ENCODE measurements at regions not wholly inside any gene's neighbourhood (a gene's known extent, or its start where the extent isn't known, plus 50 kb on each side); places are given as distances from the start of the nearest gene placed in this dataset.

- no peak for TF ChIP-seq CTCF (IDR thresholded peaks at IDR 0.05)
- Mint-ChIP-seq H3K27ac (no peak overlapping the region), H3K27me3 (ENCODE audit: low read depth, poor library complexity) (no peaks in the 10 kb centered on the region), H3K4me1 (no peaks in the 10 kb centered on the region), H3K9me3 (no peaks in the 10 kb centered on the region), H3K4me3 (no peak overlapping the region), H3K36me3 (ENCODE audit: low read depth) (no peaks in the 10 kb centered on the region)
- no peak for DNase-seq
These were observed 1410.1 kb upstream of the ATXN8OS start for GRCh38 chr13:68697551-68697950.

- no peaks in the 10 kb centered on the region for H3K4me1 Mint-ChIP-seq
- H3K9me3 Mint-ChIP-seq, result no peaks in the 10 kb centered on the region
- no peak overlapping the region for H3K4me3 Mint-ChIP-seq
- TF ChIP-seq CTCF (IDR thresholded peaks at IDR 0.05), result no peak
- DNase-seq, result no peak
- H3K36me3 Mint-ChIP-seq (ENCODE audit: low read depth), result no peaks in the 10 kb centered on the region
- H3K27me3 Mint-ChIP-seq (ENCODE audit: low read depth, poor library complexity), result no peaks in the 10 kb centered on the region
- H3K27ac Mint-ChIP-seq, result no peak overlapping the region
These were observed 1410.7 kb upstream of the ATXN8OS start for GRCh38 chr13:68696907-68697306.

- no peak overlapping the region for H3K27ac Mint-ChIP-seq
- no peak for TF ChIP-seq CTCF (IDR thresholded peaks at IDR 0.05)
- no peaks in the 10 kb centered on the region for H3K27me3 Mint-ChIP-seq (ENCODE audit: low read depth, poor library complexity)
These were observed 1415.6 kb upstream of the ATXN8OS start for GRCh38 chr13:68692049-68692448.

GRCh38 chr13:68690567-68690966, 1417.1 kb upstream of the ATXN8OS start:
- H3K27ac Mint-ChIP-seq, result peak overlapping the region; percentile 3
- no peaks in the 10 kb centered on the region for H3K36me3 Mint-ChIP-seq (ENCODE audit: low read depth)
- no peak for TF ChIP-seq CTCF (IDR thresholded peaks at IDR 0.05)
- H3K4me1 Mint-ChIP-seq, result peaks cover 6% of the 10 kb centered on the region
- no peaks in the 10 kb centered on the region for H3K9me3 Mint-ChIP-seq
- H3K27me3 Mint-ChIP-seq (ENCODE audit: low read depth, poor library complexity), result no peaks in the 10 kb centered on the region
- DNase-seq, result no peak
- H3K4me3 Mint-ChIP-seq, result no peak overlapping the region

More at GRCh38 chr13:68692049-68692448, 1415.6 kb upstream of the ATXN8OS start:
- no peak for DNase-seq
- Mint-ChIP-seq H3K4me1 (peaks cover 6% of the 10 kb centered on the region), H3K4me3 (no peak overlapping the region), H3K36me3 (ENCODE audit: low read depth) (no peaks in the 10 kb centered on the region), H3K9me3 (no peaks in the 10 kb centered on the region)

GRCh38 chr13:68676513-68677115, 1431.0 kb upstream of the ATXN8OS start:
- Mint-ChIP-seq H3K4me3 (no peak overlapping the region), H3K27me3 (ENCODE audit: low read depth, poor library complexity) (no peaks in the 10 kb centered on the region), H3K4me1 (no peaks in the 10 kb centered on the region), H3K36me3 (ENCODE audit: low read depth) (no peaks in the 10 kb centered on the region), H3K9me3 (no peaks in the 10 kb centered on the region), H3K27ac (no peak overlapping the region)
- TF ChIP-seq CTCF (IDR thresholded peaks at IDR 0.05), result no peak
- DNase-seq, result no peak

- no peaks in the 10 kb centered on the region for H3K4me1 Mint-ChIP-seq
- no peak for TF ChIP-seq CTCF (IDR thresholded peaks at IDR 0.05)
- H3K27ac Mint-ChIP-seq, result no peak overlapping the region
- no peak for DNase-seq
- H3K9me3 Mint-ChIP-seq, result no peaks in the 10 kb centered on the region
- H3K36me3 Mint-ChIP-seq (ENCODE audit: low read depth), result no peaks in the 10 kb centered on the region
- H3K27me3 Mint-ChIP-seq (ENCODE audit: low read depth, poor library complexity), result no peaks in the 10 kb centered on the region
- H3K4me3 Mint-ChIP-seq, result no peak overlapping the region
These were observed 1432.4 kb upstream of the ATXN8OS start for GRCh38 chr13:68675209-68675608.

All from nephron progenitor cell (in vitro differentiated cells).